HG03066 (cell line): ENCODE measurements at regions not wholly inside any gene's neighbourhood (a gene's known extent, or its start where the extent isn't known, plus 50 kb on each side); places are given as distances from the start of the nearest gene placed in this dataset.

Source experiments
- ATAC-seq: cut with Tn5 transposase; IDR thresholded peaks from one replicate; pipeline ENCODE4 v1.9.1; 2021; ENCODE audit warnings: low read depth; ENCODE audit not compliant: unreplicated experiment

DNA sequence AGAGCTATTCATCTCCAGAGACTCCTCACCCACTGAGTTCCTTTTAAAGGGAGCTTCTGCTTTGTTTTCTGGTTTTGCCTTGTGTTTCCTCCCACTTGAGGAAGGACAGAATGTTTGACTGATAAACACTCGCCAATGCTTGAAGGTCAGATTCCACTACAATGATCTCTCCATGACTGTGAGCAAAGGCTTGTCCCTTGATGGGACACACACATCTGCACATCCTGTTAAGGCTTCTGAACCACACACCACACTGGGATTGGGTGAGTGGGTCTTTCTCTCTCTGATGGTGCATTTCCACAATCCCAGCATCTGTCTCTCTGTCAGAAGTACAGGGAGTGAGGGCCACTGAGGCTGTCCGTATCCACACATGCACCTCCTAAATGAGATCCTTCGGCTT is 245.3 kb downstream of the IRS2 start:
- no peak for ATAC-seq

DNA sequence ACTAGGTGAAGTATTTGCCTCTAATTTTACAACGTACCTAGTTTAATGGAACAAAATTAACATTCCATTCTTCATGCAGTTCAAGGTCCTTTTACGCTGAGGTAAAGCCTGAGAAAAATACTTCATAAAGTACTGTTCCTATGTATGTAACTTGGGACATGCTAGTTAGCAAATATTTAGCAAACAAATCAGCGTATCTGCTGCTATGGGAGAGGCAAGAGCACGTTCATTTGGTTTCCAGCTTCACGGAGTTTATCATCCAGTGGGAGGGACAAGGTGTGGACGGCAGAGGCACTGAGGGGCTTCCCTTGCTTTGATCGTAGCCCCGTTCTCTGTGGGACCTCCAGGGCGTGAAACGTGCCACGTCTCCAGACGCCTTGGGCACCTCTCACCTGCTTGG is 248.8 kb downstream of the IRS2 start:
- ATAC-seq, result no peak

DNA sequence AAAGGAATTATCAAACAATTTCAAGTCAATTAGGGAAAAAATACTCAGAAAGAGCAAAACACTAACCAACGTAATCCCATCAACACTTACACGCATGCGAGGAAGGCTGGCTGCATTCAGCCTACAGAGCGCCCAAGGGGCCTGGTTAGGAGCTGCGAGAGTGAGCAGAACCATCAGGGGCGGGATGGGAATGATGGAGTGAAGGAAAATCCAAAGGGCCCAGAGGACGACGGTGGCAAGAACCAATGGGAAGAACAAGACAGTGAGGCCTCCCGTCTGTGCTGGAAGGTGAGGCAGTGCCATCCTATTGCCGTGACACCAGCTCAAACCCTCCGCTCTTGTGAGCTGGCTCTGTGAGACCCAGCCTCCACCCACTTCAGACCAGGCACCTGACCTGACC is 253.0 kb downstream of the IRS2 start:
- ATAC-seq, result no peak

DNA sequence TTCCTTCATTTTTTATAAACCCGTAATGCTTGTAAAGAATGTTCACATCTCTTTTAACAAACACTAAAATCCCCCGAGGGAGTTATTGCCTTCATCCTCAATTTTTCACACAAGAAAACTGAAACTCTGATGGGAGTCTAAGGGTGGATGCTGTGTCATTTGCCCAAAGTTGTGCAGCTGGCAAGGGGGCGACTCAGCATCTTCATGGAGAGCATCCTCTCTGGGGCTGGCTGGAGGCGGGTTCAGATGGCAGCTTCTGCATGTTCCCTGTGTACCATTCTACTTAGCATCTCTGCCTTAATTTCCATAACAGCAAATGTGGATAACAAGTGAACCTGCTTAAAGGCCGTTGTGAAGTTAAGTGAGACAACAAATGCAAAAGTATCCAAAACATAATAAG is 256.4 kb downstream of the IRS2 start:
- ATAC-seq, result no peak

- no peak for ATAC-seq
These were observed 264.7 kb downstream of the IRS2 start for GRCh38 chr13:109521719-109522118.

DNA sequence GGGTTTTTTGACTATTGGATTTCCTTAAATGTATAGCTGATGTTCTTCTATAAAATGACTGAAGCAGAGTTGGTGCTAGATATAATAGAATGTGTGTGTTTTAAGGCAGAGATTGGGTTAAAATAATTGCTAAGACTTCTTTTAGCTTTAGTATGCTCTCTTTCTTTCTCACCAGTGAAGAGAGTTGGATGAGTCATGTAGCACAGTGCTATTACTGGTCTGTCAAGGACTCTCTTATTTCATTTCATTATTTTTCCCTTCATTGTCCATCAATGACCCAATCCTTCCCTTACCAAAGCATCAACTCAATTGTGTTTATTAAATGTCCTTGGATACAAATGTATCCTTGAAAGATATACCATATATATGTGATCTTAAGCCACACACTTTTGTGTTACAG is 268.9 kb downstream of the IRS2 start:
- no peak for ATAC-seq

DNA sequence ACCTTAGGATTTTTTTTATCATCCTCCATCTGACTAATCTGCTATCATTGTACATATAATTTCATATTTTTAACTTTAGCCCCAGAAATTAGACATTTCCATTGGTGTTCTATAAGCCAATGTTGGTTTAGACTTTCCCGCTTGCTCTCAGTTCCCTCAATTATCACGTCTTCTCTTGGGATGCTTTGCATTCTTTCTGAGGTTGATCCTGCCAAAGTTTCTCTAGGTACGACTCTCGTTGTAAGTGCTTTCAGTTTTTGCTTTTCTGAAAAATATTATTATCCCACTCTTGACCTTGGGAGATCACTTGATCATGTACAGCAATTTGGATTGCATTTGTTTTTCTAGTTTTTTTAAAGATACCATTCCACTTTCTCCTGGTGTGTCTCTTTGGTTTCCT is 270.2 kb downstream of the IRS2 start:
- no peak for ATAC-seq

- ATAC-seq, result no peak
These were observed 276.4 kb downstream of the IRS2 start for GRCh38 chr13:109510013-109510412.

- ATAC-seq, result no peak
These were observed 277.1 kb downstream of the IRS2 start for GRCh38 chr13:109509154-109509900.

DNA sequence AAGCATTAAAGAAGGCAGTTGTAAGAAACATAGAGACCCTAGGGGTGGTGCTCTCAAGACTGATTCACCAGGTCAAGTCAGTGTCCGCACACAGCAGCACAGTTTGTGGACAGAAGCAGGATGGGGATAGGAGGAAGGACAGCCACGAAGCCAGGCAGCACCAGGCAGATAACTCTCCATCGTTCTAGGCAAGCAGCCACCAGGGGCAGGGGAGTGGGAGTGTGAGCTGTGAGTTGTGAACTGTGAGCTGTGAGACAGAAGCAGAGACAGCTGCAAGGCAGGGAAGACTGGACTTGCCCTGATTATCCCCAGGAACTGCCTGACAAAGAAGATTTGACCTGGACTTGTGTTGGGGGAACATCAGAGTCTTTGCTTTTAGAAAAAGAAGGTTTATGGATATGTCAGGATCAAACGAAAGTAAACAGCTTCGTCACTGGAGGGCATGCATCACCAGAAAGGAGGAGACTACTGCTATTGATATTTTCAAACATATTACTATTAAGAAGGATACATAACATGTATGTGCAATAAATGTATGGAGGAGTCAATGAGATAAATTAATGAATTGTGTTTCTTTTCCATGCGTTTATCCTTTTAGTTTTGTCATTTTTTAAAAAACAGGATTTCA is 286.1 kb downstream of the IRS2 start:
- no peak for ATAC-seq

DNA sequence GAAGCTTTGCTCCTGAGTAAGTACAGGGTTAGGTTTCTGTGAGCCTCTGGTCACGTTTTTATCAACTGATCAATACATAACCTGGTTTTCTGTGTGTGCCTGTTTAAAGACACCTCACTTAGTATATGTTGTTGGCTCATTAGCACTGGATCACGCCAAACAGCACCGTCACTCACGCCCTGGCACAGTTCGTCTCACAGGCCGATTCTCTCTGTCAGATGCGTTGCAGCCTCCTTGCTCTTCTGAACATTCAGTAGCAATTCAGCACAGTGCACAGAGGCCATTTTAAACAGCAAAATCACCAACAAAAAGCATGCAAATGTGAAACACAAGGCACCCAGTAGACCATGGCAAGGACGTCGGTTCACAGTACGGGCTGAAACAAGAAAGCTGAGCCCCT is 288.5 kb downstream of the IRS2 start:
- no peak for ATAC-seq

DNA sequence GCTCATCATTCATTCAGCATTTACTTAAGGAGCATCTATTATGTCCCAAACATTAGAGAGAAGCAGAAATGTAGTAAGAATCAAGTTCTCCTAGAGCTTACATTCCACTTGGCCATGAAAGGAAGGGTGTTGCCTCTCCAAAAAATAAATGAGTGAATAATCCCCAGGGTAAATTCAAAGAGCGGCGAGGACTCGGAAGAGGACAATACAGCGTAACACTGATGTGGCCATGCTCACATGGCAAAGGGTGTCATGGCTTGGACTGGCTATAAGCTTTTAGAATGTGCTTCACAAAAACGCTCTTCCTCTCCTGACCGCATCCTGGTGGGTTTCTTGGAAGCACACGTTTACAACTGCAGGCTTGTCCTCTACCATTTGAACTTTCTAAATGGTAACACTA is 290.2 kb downstream of the IRS2 start:
- ATAC-seq, result no peak

GRCh38 chr13:109494925-109495369 is 291.4 kb downstream of the IRS2 start:
- no peak for ATAC-seq

- no peak for ATAC-seq
These were observed 301.1 kb downstream of the IRS2 start for GRCh38 chr13:109485136-109485794.

- no peak for ATAC-seq
These were observed 303.1 kb downstream of the IRS2 start for GRCh38 chr13:109483284-109483683.

DNA sequence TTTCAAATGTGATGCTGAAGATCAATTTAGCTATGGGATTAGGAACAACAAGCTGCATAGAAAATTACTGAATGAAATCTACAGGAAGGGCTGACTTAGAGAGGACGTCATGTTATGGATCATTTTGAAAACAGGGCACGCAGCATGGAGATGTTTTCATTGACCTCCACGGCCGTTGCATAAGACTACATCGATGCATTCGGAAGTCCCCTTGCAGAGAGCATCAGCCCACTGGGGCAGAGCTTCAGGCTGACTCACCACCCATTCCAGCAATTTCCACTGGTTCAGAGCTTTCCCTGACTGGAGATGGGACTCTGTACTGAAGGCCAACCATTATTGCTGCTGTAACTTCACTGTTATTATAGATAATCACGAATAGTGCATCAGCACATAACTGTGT is 305.3 kb downstream of the IRS2 start:
- no peak for ATAC-seq

- no peak for ATAC-seq
These were observed 306.1 kb downstream of the IRS2 start for GRCh38 chr13:109480011-109480955.

GRCh38 chr13:109479534-109479933 is 306.8 kb downstream of the IRS2 start:
- ATAC-seq, result no peak

- ATAC-seq, result no peak
These were observed 310.4 kb downstream of the IRS2 start for GRCh38 chr13:109476001-109476400.

GRCh38 chr13:109468123-109468522 is 318.3 kb downstream of the IRS2 start:
- no peak for ATAC-seq

- no peak for ATAC-seq
These were observed 321.2 kb downstream of the IRS2 start for GRCh38 chr13:109465148-109465547.
